OCI-LY3 (cell line): ENCODE measurements at regions not wholly inside any gene's neighbourhood (a gene's known extent, or its start where the extent isn't known, plus 50 kb on each side); places are given as distances from the start of the nearest gene placed in this dataset.

Source experiments
- H2AFZ ChIP-seq: fragments of 200-600, 300-600 bp; shearing (Covaris generic); 2 replicates; pipeline ENCODE4 v1.6.0; 2014; ENCODE audit warnings: antibody characterized with exemption, low read depth, low read length
- H3K27ac ChIP-seq: fragments of 200-600, 300-600 bp; sonication (generic); 2 replicates; pipeline ENCODE4 v1.5.1; 2014; ENCODE audit warnings: mild to moderate bottlenecking, low read length, moderate library complexity, mixed read lengths
- H3K27me3 ChIP-seq: fragments of 200-600, 300-600 bp; sonication (generic); 2 replicates; pipeline ENCODE4 v1.6.1; 2014; ENCODE audit warnings: low read depth, low read length, mixed read lengths
- H3K36me3 ChIP-seq: fragments of 200-600, 300-600 bp; sonication (generic); replicated peaks from 2 replicates; pipeline ENCODE3; 2014; ENCODE audit warnings: low read depth, low read length, mixed read lengths
- H3K4me1 ChIP-seq: fragments of 300-600, 200-600 bp; sonication (generic); 2 replicates; pipeline ENCODE4 v1.6.1; 2014; ENCODE audit warnings: low read length, mixed read lengths
- H3K4me2 ChIP-seq: fragments of 200-600, 300-600 bp; sonication (generic); 2 replicates; pipeline ENCODE4 v1.6.1; 2014; ENCODE audit warnings: low read length, mixed read lengths
- H3K4me3 ChIP-seq: fragments of 300-600, 200-600 bp; sonication (generic); 2 replicates; pipeline ENCODE4 v1.5.1; 2014; ENCODE audit warnings: antibody characterized with exemption, mild to moderate bottlenecking, low read length, moderate library complexity
- H3K79me2 ChIP-seq: fragments of 300-600, 200-600 bp; shearing (Covaris generic); 2 replicates; pipeline ENCODE4 v1.6.1; 2014; ENCODE audit warnings: mild to moderate bottlenecking, low read length, mixed read lengths
- H3K9ac ChIP-seq: fragments of 300-600, 200-600 bp; shearing (Covaris generic); 2 replicates; pipeline ENCODE4 v1.6.0; 2014; ENCODE audit warnings: mild to moderate bottlenecking, low read length, moderate library complexity
- H3K9me3 ChIP-seq: fragments of 200-600, 300-600 bp; shearing (Covaris generic); 2 replicates; pipeline ENCODE4 v1.6.1; 2014; ENCODE audit warnings: low read length, mixed read lengths; ENCODE audit not compliant: insufficient read depth
- H4K20me1 ChIP-seq: fragments of 200-600, 300-600 bp; sonication (generic); 2 replicates; pipeline ENCODE4 v1.6.1; 2016; ENCODE audit warnings: low read length, mixed read lengths; ENCODE audit not compliant: insufficient read depth
- CTCF ChIP-seq: fragments of 200-600, 300-600 bp; sonication (generic); IDR thresholded peaks from 2 replicates; pipeline ENCODE4 v1.5.1; 2014; ENCODE audit warnings: antibody characterized with exemption, low read length, low read depth
- EZH2phosphoT487 ChIP-seq: fragments of 200-600 bp; shearing (Covaris generic); IDR thresholded peaks from 2 replicates; pipeline ENCODE4 v1.6.1; 2018; ENCODE audit warnings: antibody characterized with exemption, mixed run types, low read depth

GRCh38 chr10:6364893-6365292 is 162.2 kb downstream of the PFKFB3 start:
- Histone ChIP-seq H3K4me3 (no peak overlapping the region), H3K27ac (no peak overlapping the region), H3K36me3 (no peaks in the 10 kb centered on the region), H2AFZ (no peak overlapping the region), H3K9ac (no peak overlapping the region), H3K9me3 (no peaks in the 10 kb centered on the region), H3K27me3 (no peaks in the 10 kb centered on the region), H3K79me2 (no peaks in the 10 kb centered on the region), H3K4me1 (no peaks in the 10 kb centered on the region), H3K4me2 (no peak overlapping the region), H4K20me1 (no peaks in the 10 kb centered on the region)
- TF ChIP-seq EZH2phosphoT487 (no peak), CTCF (no peak)

GRCh38 chr10:6365384-6365783 is 162.7 kb downstream of the PFKFB3 start:
- Histone ChIP-seq H3K27ac (no peak overlapping the region), H3K36me3 (no peaks in the 10 kb centered on the region), H3K4me3 (no peak overlapping the region), H3K9me3 (no peaks in the 10 kb centered on the region), H3K4me1 (no peaks in the 10 kb centered on the region), H3K79me2 (no peaks in the 10 kb centered on the region), H3K27me3 (no peaks in the 10 kb centered on the region), H2AFZ (no peak overlapping the region), H3K9ac (no peak overlapping the region), H4K20me1 (no peaks in the 10 kb centered on the region), H3K4me2 (no peak overlapping the region)
- no peak for TF ChIP-seq EZH2phosphoT487
- TF ChIP-seq CTCF = no peak
